NK-92 treated with Interleukin-12 subunit alpha and Interleukin-12 subunit beta, amount 100 ng/mL, for 24 hours (cell line): ENCODE measurements at regions not wholly inside any gene's neighbourhood (a gene's known extent, or its start where the extent isn't known, plus 50 kb on each side); places are given as distances from the start of the nearest gene placed in this dataset.

Experiments
- DNase-seq: peaks from one replicate; lab custom pipeline; 2025; lab: John Stamatoyannopoulos, UW

- DNase-seq, result no peak
Measured at GRCh38 chr13:103794526-103794925, 728.3 kb upstream of the SLC10A2 start.

DNA sequence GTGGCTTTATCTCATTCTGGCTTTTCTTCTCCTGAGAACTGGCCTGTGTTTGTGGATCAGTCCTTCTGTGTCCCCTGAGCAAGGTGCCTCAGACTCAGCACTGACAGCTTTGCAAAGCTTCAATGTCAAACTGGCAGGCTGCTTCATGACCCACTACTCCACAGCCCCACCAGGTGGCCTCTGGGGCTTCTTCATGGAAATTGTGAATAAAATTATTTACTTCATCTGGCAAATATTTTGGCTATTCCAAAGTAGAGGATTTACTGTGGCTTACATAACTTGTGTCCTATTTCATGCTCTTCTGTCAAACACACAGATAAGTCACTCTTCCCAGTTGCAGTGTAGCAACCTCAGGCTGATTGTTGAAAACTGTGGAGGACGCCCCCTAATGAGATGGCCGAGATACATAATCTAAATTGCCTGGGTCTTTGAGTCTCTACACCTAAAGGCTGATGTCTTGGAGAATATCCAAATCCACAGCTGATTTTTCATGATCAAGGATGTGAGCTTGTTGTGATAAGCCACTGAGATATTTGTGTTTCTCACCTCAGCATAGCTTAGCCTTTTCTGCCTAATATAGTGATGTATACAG lies 721.9 kb upstream of the SLC10A2 start:
- no peak for DNase-seq

- DNase-seq, result no peak
Measured at GRCh38 chr13:103772576-103772975, 706.4 kb upstream of the SLC10A2 start.

DNA sequence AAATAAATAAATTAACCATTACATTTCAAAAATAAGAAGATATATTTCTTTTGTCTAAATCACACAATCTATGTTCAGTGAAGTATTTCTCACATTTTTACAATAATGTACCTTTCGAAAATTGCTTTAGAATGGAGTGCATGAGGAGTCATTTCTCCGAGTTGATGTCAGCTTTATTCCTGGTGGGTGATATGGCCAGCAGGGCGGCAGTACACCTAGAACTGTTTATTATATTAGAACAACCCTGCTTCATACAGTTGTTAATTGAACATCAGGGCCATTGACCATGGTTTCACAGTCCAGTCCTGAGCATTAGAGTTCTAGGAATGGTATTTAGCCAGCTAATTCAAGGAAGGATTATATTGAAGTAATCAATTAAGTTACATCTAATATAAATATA lies 696.3 kb upstream of the SLC10A2 start:
- DNase-seq, result no peak

DNA sequence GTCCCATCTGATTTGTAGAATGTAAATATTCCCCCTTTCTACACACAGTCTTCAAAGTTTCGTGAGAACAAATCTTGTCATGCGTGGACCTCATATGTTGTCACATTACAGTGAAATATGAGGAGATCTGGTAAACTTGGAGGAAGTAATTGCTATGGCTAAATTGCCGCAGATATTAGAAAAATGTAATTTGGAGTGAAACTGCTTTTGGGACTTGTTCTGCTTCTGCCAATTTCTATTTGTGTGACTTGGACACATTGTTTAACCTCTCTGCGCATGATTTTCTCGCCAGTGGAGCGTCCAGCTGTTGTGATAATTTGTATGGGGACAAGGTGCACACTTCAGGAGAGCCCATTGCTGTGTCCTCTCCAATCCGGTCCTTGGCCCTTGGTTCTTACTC lies 693.1 kb upstream of the SLC10A2 start:
- no peak for DNase-seq

- no peak for DNase-seq
Measured at GRCh38 chr13:103758222-103758621, 692.0 kb upstream of the SLC10A2 start.

GRCh38 chr13:103757361-103757760 lies 691.1 kb upstream of the SLC10A2 start:
- DNase-seq, result no peak

DNA sequence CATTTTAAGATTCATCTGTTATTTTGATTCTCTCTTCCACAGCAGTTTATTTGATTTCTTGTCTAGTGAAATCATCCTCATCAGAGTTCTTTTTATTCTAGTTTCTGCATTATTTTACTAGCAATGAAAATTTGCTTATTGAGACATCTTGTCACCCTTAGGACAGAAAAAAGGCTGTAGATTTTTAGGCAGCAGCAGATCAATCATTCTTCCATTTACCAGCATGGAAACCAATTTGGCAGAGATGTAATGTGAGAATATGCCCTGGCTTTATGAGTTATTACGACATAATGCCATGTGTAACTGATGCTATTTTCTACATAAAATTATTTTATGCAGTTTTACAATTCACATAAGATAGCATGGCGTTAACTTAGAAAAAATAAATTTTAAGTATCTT lies 688.6 kb upstream of the SLC10A2 start:
- no peak for DNase-seq

GRCh38 chr13:103734837-103735236 lies 668.6 kb upstream of the SLC10A2 start:
- DNase-seq, result no peak

- no peak for DNase-seq
Measured at GRCh38 chr13:103731959-103732358, 665.7 kb upstream of the SLC10A2 start.

DNA sequence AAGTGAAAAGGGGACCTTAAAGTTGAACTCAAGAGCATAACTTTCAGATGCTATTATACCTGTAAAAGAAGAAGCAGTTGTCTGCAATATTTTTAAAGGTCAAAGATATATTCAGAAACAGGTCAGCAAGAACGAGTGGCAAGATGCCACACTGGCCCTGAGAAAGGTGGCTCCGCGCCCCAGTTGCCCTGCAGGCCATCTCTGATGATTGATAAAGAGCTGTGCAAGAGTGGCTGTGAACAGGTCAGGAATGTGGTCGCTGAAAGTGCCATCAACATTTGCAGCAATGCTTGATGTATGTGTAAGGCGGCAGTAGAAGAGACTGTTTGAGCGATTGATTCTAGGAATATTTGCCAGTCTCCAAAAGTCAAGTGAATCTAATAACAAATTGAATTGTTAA lies 664.2 kb upstream of the SLC10A2 start:
- no peak for DNase-seq

DNA sequence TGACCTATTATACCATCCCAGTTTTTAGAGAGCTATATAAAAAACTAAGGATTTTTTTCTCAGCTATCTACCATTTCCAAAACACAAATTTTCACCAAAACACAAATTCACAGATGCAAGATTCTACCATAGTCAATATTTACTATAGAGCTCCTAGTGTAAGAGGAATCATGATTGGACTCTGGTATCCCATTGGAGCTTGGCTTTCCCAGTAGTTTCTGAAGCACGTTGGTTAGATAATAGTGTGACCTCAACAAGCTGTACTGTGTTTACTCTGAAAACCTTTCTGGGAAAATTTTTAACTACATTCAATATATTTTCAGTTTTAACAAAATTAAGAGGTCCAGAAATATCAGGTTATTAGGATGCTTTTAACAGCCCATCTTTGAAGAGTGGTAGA lies 660.6 kb upstream of the SLC10A2 start:
- no peak for DNase-seq

DNA sequence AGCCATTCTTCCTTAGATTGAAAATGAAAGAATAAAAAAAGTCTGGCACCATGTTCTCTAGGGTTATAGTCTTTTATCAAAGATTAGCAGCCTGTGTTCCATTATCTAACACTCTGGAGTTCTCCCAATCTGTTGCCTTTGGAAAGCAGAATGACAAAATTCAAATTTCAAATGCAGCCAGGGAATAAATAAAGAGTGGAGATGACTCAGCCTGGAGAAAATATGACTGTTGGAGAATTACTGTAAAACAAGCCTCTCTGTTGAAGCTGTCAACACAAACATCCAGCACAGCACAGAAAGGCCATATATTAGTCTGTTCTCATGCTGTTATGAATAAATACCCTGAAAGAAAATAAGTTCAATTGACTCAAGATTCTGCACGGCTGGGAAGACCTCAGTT lies 650.5 kb upstream of the SLC10A2 start:
- no peak for DNase-seq

GRCh38 chr13:103715335-103715734 lies 649.1 kb upstream of the SLC10A2 start:
- DNase-seq, result no peak

GRCh38 chr13:103703246-103703645 lies 637.0 kb upstream of the SLC10A2 start:
- no peak for DNase-seq

DNA sequence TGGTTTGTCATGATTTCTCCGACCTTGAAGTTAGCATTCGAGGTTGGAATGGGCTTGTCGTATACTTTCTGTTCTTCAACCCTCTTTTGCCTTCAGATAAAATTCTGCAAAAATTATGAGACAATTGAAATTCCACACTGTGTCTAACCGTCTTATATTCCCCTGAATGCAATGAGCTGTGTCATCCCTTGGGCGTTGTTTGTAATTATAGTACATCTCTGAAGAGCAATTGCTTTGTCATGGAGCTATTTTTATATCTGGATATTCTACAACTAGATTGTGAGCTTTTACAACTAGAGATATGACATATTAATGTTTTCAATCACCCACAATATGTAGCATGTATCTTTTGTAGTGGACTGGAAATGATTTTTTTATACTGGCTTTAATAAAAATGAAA lies 631.8 kb upstream of the SLC10A2 start:
- DNase-seq, result no peak

- DNase-seq, result no peak
Measured at GRCh38 chr13:103695320-103695719, 629.1 kb upstream of the SLC10A2 start.

DNA sequence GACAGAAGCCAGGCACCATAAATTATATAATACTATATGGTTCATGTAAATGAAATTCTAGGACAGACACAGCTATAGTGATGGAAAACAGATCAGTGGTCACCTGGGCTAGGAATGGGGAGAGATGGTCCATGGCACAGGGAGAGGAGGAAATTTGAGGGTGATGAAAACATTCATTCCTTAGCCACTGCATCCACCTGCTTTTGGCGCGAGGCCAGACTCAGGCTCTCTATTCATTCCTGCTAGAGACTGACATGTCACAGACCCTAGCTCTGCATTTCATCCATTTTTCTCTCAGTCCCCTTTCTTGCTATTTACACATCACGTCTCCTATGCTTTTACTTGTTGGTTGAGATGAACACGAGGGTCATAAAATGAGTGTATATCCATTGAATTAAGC lies 628.3 kb upstream of the SLC10A2 start:
- DNase-seq, result no peak

GRCh38 chr13:103694033-103694432 lies 627.8 kb upstream of the SLC10A2 start:
- no peak for DNase-seq

- DNase-seq, result no peak
Measured at GRCh38 chr13:103692442-103692841, 626.2 kb upstream of the SLC10A2 start.

- DNase-seq, result no peak
Measured at GRCh38 chr13:103676329-103676728, 610.1 kb upstream of the SLC10A2 start.

DNA sequence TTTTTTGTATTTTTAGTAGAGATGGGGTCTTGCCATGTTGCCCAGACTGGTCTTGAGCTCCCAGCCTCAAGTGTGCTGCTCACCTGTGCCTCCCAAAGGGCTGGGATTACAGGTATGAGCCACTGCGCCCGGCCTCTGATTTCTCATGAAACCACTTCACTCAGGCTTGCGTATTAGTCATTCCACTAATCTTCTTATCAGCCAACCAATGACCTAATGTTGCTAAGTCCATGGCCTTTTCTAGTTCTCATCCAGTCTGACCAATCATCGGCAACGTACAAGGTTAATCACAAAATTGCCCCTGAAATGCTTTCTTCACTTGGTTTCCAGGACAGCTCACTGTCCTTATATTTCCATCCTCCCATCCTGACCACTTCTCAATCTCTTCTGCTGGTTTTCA lies 605.3 kb upstream of the SLC10A2 start:
- no peak for DNase-seq

DNA sequence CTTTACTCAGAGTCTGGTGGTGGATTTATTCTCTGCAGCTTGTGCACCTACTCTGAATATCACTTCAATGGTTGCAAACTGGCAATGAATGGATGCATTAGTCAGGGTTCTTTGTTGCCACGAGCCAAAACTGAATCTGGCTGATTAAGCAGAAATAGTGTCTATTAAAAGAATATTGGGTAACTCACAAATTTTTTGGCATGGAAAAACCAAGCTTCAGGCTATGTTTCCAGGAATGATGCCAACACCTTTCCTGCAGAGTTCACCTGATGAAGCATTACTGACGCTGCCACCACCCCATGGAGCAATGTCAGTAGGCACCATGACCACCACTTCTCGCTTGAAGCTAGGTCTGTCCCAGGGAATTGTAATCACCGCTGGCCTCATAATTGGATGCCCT lies 597.8 kb upstream of the SLC10A2 start:
- no peak for DNase-seq

DNA sequence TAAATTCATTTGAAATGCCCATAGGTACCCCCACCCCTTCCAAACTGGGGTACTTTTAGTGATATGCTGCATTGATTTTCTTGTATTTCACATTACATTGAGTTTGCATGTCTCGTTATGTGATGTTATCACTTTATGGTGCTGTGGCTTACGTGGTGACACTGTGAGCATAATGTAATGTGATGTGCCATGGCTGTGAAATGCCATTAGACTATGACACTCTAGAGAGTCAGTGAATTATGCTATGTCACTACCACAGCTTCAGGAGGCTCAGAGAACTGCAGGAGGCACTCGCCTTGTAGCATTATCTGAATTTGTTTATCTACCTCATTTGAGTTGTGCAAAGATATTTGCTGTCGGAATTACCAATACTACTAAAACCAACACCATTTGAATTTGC lies 590.1 kb upstream of the SLC10A2 start:
- no peak for DNase-seq

- DNase-seq, result no peak
Measured at GRCh38 chr13:103640606-103641005, 574.4 kb upstream of the SLC10A2 start.
